CD4-positive, alpha-beta T cell treated with Interleukin-6 for 4 hours (primary cell): ENCODE measurements at regions not wholly inside any gene's neighbourhood (a gene's known extent, or its start where the extent isn't known, plus 50 kb on each side); places are given as distances from the start of the nearest gene placed in this dataset.
"Not testable (repeated sequence)": the region's sequence is repeated elsewhere in the genome, so short reads cannot be mapped to it uniquely, and the experiment has no call there.

Source experiments
- DNase-seq: peaks from one replicate; pipeline ENCODE4 v3.0.0-alpha.2; 2020; ENCODE audit warnings: mixed read lengths

GRCh38 chr10:80751940-80752339 is 214.2 kb downstream of the SH2D4B start:
- DNase-seq, result no peak

- DNase-seq, result no peak
Measured at GRCh38 chr10:80753612-80754011, 215.9 kb downstream of the SH2D4B start.

GRCh38 chr10:80755893-80756292 is 218.2 kb downstream of the SH2D4B start:
- no peak for DNase-seq

GRCh38 chr10:80759693-80760092 is 222.0 kb downstream of the SH2D4B start:
- no peak for DNase-seq

- no peak for DNase-seq
Measured at GRCh38 chr10:80760914-80761371, 223.2 kb downstream of the SH2D4B start.

GRCh38 chr10:80767963-80768362 is 230.3 kb downstream of the SH2D4B start:
- no peak for DNase-seq

GRCh38 chr10:80769700-80770160 is 232.0 kb downstream of the SH2D4B start:
- no peak for DNase-seq

- no peak for DNase-seq
Measured at GRCh38 chr10:80770239-80770638, 232.5 kb downstream of the SH2D4B start.

GRCh38 chr10:80771285-80771684 is 233.6 kb downstream of the SH2D4B start:
- no peak for DNase-seq

GRCh38 chr10:80771902-80772555 is 234.3 kb downstream of the SH2D4B start:
- DNase-seq, result no peak

- no peak for DNase-seq
Measured at GRCh38 chr10:80772596-80772995, 234.9 kb downstream of the SH2D4B start.

GRCh38 chr10:80784695-80785094 is 247.0 kb downstream of the SH2D4B start:
- no peak for DNase-seq

- DNase-seq, result no peak
Measured at GRCh38 chr10:80786322-80786721, 248.6 kb downstream of the SH2D4B start.

GRCh38 chr10:80787952-80788351 is 250.2 kb downstream of the SH2D4B start:
- DNase-seq, result no peak

- no peak for DNase-seq
Measured at GRCh38 chr10:80794994-80795393, 257.3 kb downstream of the SH2D4B start.

- no peak for DNase-seq
Measured at GRCh38 chr10:80805343-80806020, 267.8 kb downstream of the SH2D4B start.

- no peak for DNase-seq
Measured at GRCh38 chr10:80814147-80814652, 276.5 kb downstream of the SH2D4B start.

- no peak for DNase-seq
Measured at GRCh38 chr10:80829151-80829550, 291.4 kb downstream of the SH2D4B start.

GRCh38 chr10:80829562-80829961 is 291.9 kb downstream of the SH2D4B start:
- no peak for DNase-seq

GRCh38 chr10:80832693-80833092 is 295.0 kb downstream of the SH2D4B start:
- not testable (repeated sequence) for DNase-seq

- no peak for DNase-seq
Measured at GRCh38 chr10:80855348-80855971, 317.8 kb downstream of the SH2D4B start.

- no peak for DNase-seq
Measured at GRCh38 chr10:80856186-80856585, 318.5 kb downstream of the SH2D4B start.

GRCh38 chr10:80859279-80859678 is 321.6 kb downstream of the SH2D4B start:
- DNase-seq, result not testable (repeated sequence)

GRCh38 chr10:80860719-80861118 is 323.0 kb downstream of the SH2D4B start:
- DNase-seq, result no peak
